Esophagus muscularis mucosa (tissue), 4 donors: ENCODE measurements at regions not wholly inside any gene's neighbourhood (a gene's known extent, or its start where the extent isn't known, plus 50 kb on each side); places are given as distances from the start of the nearest gene placed in this dataset.

Experiments used
- EP300 ChIP-seq: sonication (generic); formaldehyde crosslinking; IDR thresholded peaks from one replicate; pipeline ENCODE4 v1.6.1; 2017; ENCODE audit warnings: antibody characterized with exemption
- POLR2A ChIP-seq: fragments of 450-650 bp; IDR thresholded peaks from one replicate; pipeline ENCODE4 v1.6.1; 2017; ENCODE audit warnings: antibody characterized with exemption, moderate library complexity, mild to moderate bottlenecking, low read depth
- POLR2AphosphoS5 ChIP-seq, 2 donors: sonication (generic); formaldehyde crosslinking; IDR thresholded peaks; one replicate each; pipeline ENCODE4 v1.6.1; 2017; ENCODE audit warnings: antibody characterized with exemption in 2 of 2
- TF ChIP-seq, protein P1 (sequence below), 3 experiments: fragments of 200-600 bp in 2 of 3; fragments of 450-650 bp in 1 of 3; sonication (generic) in 2 of 3; IDR thresholded peaks; one replicate each; pipeline ENCODE4 v1.5.1; 2017 to 2019; ENCODE audit warnings: antibody characterized with exemption in 3 of 3, mild to moderate bottlenecking in 2 of 3, moderate library complexity in 1 of 3

DNA sequence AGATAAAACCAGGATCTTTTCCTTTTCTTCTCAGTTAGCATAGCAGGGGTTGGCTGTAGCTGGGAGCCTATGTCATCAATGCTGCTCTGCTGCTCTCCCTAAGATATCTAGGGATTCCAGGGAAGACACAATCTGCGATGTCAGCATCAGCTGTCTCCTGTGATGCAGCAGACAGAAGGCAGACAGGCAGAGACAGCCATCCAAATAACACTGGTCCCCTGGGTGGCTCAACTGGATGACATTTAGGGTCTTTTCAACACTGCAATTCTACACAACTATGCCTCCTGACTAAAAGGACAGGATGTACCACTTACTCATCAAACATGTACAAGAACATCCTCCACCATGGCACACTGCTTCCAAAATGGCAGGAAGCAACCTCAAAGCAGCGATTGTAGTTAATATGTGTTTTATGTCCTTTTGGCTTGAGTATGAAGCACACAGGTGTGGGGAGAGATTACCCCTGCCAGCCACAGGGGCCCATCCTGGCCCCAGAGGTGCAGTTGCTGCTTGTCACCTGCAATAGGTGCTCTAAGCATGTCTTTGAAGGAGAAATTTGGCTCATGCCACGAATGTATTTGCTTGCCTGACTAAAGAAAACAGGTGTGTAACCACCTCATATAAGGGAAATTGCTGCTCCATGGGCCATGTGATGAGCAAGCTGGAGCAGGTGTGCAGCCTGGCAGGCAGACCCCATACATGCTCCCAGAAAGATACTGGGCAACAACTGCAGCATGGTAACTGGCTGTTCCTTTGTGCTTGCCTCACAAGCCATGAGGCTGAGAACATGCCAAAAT is 357.8 kb downstream of the VPS13C start:
- TF ChIP-seq, protein P1, sequence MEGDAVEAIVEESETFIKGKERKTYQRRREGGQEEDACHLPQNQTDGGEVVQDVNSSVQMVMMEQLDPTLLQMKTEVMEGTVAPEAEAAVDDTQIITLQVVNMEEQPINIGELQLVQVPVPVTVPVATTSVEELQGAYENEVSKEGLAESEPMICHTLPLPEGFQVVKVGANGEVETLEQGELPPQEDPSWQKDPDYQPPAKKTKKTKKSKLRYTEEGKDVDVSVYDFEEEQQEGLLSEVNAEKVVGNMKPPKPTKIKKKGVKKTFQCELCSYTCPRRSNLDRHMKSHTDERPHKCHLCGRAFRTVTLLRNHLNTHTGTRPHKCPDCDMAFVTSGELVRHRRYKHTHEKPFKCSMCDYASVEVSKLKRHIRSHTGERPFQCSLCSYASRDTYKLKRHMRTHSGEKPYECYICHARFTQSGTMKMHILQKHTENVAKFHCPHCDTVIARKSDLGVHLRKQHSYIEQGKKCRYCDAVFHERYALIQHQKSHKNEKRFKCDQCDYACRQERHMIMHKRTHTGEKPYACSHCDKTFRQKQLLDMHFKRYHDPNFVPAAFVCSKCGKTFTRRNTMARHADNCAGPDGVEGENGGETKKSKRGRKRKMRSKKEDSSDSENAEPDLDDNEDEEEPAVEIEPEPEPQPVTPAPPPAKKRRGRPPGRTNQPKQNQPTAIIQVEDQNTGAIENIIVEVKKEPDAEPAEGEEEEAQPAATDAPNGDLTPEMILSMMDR (IDR thresholded peaks at IDR 0.05): no peak
- no peak for TF ChIP-seq POLR2A
- TF ChIP-seq EP300: no peak
- no peak for TF ChIP-seq POLR2AphosphoS5 (IDR thresholded peaks at IDR 0.05)
